CD14-positive monocyte (primary cell): ENCODE measurements at regions not wholly inside any gene's neighbourhood (a gene's known extent, or its start where the extent isn't known, plus 50 kb on each side); places are given as distances from the start of the nearest gene placed in this dataset.

Experiments used
- DNase-seq, 3 donors: peaks; one replicate each; pipeline ENCODE4 v3.0.0-alpha.2; 2011 to 2022
- H2AFZ ChIP-seq: 2 replicates; pipeline ENCODE4 v1.6.0; 2012; ENCODE audit warnings: mild to moderate bottlenecking, low read depth, low read length, inconsistent platforms; ENCODE audit not compliant: insufficient read depth, poor library complexity, severe bottlenecking
- H3K27ac ChIP-seq, 2 donors: 1 replicate in 1 of 2; 2 replicates in 1 of 2; pipeline ENCODE4 v1.5.1; 2012 to 2013; ENCODE audit warnings: low read length in 2 of 2, control low read depth in 1 of 2, inconsistent platforms in 1 of 2, low read depth in 1 of 2, mild to moderate bottlenecking in 1 of 2
- H3K27me3 ChIP-seq, 2 donors: one replicate each; pipeline versions ENCODE4 v1.6.0 to v1.6.1; 2011 to 2013; ENCODE audit warnings: low read length in 2 of 2; ENCODE audit not compliant: control insufficient read depth in 2 of 2, insufficient read depth in 2 of 2
- H3K36me3 ChIP-seq, 2 donors: replicated peaks in 1 of 2; 1 replicate in 1 of 2; 2 replicates in 1 of 2; pipeline versions ENCODE4 v1.5.1 to v1.6.1; 2012 to 2013; ENCODE audit warnings: low read length in 2 of 2, control low read depth in 1 of 2, inconsistent platforms in 1 of 2, mild to moderate bottlenecking in 1 of 2; ENCODE audit not compliant: insufficient read depth in 2 of 2, control insufficient read depth in 1 of 2
- H3K4me1 ChIP-seq, 2 donors: 1 replicate in 1 of 2; 2 replicates in 1 of 2; pipeline versions ENCODE4 v1.5.1 to v1.6.1; 2012 to 2013; ENCODE audit warnings: low read length in 2 of 2, control low read depth in 1 of 2, inconsistent platforms in 1 of 2, mild to moderate bottlenecking in 1 of 2, moderate library complexity in 1 of 2; ENCODE audit not compliant: insufficient read depth in 2 of 2, control insufficient read depth in 1 of 2
- H3K4me2 ChIP-seq: replicated peaks from 2 replicates; pipeline ENCODE3; 2012; ENCODE audit warnings: low read length, moderate library complexity, mild to moderate bottlenecking; ENCODE audit not compliant: poor library complexity, severe bottlenecking; ENCODE audit errors: extremely low read depth
- H3K4me3 ChIP-seq, 3 experiments: fragments of 200-600 bp in 1 of 3; sonication (generic) in 1 of 3; replicated peaks in 1 of 3; 1 replicate in 2 of 3; 2 replicates in 1 of 3; pipeline ENCODE4 v1.5.1; 2011 to 2013; ENCODE audit warnings: low read length in 3 of 3, mild to moderate bottlenecking in 3 of 3, control low read depth in 2 of 3, low read depth in 2 of 3, inconsistent platforms in 1 of 3, moderate library complexity in 1 of 3
- H3K79me2 ChIP-seq: 2 replicates; pipeline ENCODE4 v1.6.0; 2012; ENCODE audit warnings: mild to moderate bottlenecking, control low read depth, inconsistent platforms, low read length, moderate library complexity; ENCODE audit not compliant: insufficient read depth
- H3K9ac ChIP-seq: 2 replicates; pipeline ENCODE4 v1.6.0; 2017; ENCODE audit warnings: low read length, mild to moderate bottlenecking; ENCODE audit not compliant: insufficient read depth, poor library complexity, severe bottlenecking
- H3K9me3 ChIP-seq, 2 donors: replicated peaks in 1 of 2; 1 replicate in 1 of 2; 2 replicates in 1 of 2; pipeline versions ENCODE4 v1.5.1 to v1.6.1; 2012 to 2013; ENCODE audit warnings: low read length in 2 of 2, control low read depth in 1 of 2; ENCODE audit not compliant: control insufficient read depth in 1 of 2, insufficient read depth in 1 of 2
- H4K20me1 ChIP-seq: 2 replicates; pipeline ENCODE4 v1.6.0; 2012; ENCODE audit warnings: mild to moderate bottlenecking, low read length, control low read depth, moderate library complexity; ENCODE audit not compliant: insufficient read depth
- H3K27ac Mint-ChIP-seq, 7 donors: one replicate each; pipeline ENCODE4 v1.8.0; 2020; ENCODE audit warnings: mild to moderate bottlenecking in 7 of 7, mixed read lengths in 7 of 7, moderate library complexity in 6 of 7, inconsistent platforms in 2 of 7
- H3K27me3 Mint-ChIP-seq, 3 donors: one replicate each; pipeline ENCODE4 v1.8.0; 2021 to 2022; ENCODE audit warnings: low read depth in 3 of 3, mild to moderate bottlenecking in 3 of 3, mixed read lengths in 3 of 3, moderate library complexity in 3 of 3, inconsistent platforms in 1 of 3
- H3K36me3 Mint-ChIP-seq, 2 donors: one replicate each; pipeline ENCODE4 v1.8.0; 2020; ENCODE audit warnings: mixed read lengths in 2 of 2, inconsistent platforms in 1 of 2, mild to moderate bottlenecking in 1 of 2
- H3K4me1 Mint-ChIP-seq: one replicate; pipeline ENCODE4 v1.8.0; 2020; ENCODE audit warnings: mild to moderate bottlenecking, mixed read lengths
- H3K4me3 Mint-ChIP-seq, 2 donors: one replicate each; pipeline ENCODE4 v1.8.0; 2020; ENCODE audit warnings: mild to moderate bottlenecking in 2 of 2, mixed read lengths in 2 of 2, moderate library complexity in 1 of 2
- H3K9me3 Mint-ChIP-seq, 7 donors: one replicate each; pipeline ENCODE4 v1.8.0; 2020 to 2022; ENCODE audit warnings: mixed read lengths in 7 of 7, mild to moderate bottlenecking in 6 of 7, moderate library complexity in 6 of 7, inconsistent platforms in 2 of 7
- CTCF ChIP-seq: fragments of 200-600 bp; IDR thresholded peaks from one replicate; pipeline ENCODE4 v1.8.0; 2022; ENCODE audit warnings: antibody characterized with exemption, mild to moderate bottlenecking
- WGBS: methylation state at CpG from one replicate; pipeline ENCODE4 v1.1.5; 2013; ENCODE audit warnings: missing lambda C conversion rate; ENCODE audit not compliant: insufficient coverage; 5-methylcytosine and 5-hydroxymethylcytosine counted together
- intact Hi-C, 2 donors: fragments of 100-400 bp; cut with micrococcal nuclease; formaldehyde crosslinking; loops; one replicate each; pipeline versions ENCODE4 v1.15.0 to v1.15.1; 2023

GRCh38 chr7:67438198-67438882 lies 441.7 kb downstream of the TYW1 start:
- Mint-ChIP-seq H3K36me3 (no peaks in the 10 kb centered on the region), H3K4me3 (no peak overlapping the region), H3K27ac (no peak overlapping the region), H3K9me3 (peaks cover under 1 to 47% (median 25%) of the 10 kb centered on the region in 7 donors), H3K4me1 (no peaks in the 10 kb centered on the region), H3K27me3 (peaks cover 0 to 1% (median 1%) of the 10 kb centered on the region in 3 donors)
- H3K4me2 ChIP-seq, result no peak overlapping the region
- TF ChIP-seq CTCF, result no peak
- no peak overlapping the region for H3K9ac ChIP-seq
- no peak overlapping the region for H3K4me3 ChIP-seq
- no peak overlapping the region for H2AFZ ChIP-seq
- no peaks in the 10 kb centered on the region for H3K27me3 ChIP-seq
- H3K36me3 ChIP-seq, result no peaks in the 10 kb centered on the region
- no peak for DNase-seq
- no peaks in the 10 kb centered on the region for H3K79me2 ChIP-seq
- WGBS, result 83% methylated on average over 1 of the region's 7 CpGs
- peaks cover 6 to 24% of the 10 kb centered on the region in 2 donors for H3K9me3 ChIP-seq
- H4K20me1 ChIP-seq, result no peaks in the 10 kb centered on the region
- intact Hi-C loops, result no loop called here
- no peaks in the 10 kb centered on the region for H3K4me1 ChIP-seq
- no peak overlapping the region for H3K27ac ChIP-seq

DNA sequence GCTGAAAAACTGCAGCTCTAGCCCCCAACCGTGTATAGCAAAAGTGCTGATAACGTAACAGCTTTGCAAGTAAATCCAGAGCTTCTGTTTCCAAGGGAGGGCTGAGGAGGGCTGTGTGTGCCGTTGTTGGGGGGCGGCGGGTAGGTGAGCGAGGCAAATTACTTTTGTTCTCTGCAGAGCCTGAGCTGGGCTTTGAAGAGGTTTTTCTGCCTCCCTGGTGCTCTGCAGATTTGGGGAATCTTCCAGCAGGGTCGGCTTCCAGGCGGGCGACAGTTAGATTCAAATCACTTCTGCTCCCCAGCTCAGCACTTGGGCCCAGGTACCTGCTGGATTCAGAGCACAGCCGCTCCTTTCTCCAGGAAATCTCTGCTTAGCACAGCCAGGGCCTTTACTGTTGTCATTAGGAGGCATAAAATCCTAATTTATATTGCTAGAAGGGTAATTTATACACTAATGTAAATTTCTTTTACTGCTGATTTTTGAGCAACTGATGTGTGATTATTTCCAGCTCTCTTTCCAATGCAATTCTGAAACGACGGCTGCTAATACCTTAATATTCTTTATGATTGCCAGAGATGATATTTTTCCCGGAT lies 442.4 kb downstream of the TYW1 start:
- peaks cover 0 to 1% (median 1%) of the 10 kb centered on the region in 3 donors for H3K27me3 Mint-ChIP-seq
- WGBS, result 60% methylated on average over 2 of the region's 13 CpGs
- intact Hi-C loops, result no loop called here

More for the DNA sequence above, 442.4 kb downstream of the TYW1 start:
- Histone ChIP-seq H3K9ac (no peak overlapping the region), H4K20me1 (no peaks in the 10 kb centered on the region), H3K4me2 (no peak overlapping the region), H3K79me2 (no peaks in the 10 kb centered on the region), H2AFZ (no peak overlapping the region), H3K9me3 (peaks cover 0 to 19% of the 10 kb centered on the region in 2 donors), H3K36me3 (no peaks in the 10 kb centered on the region), H3K27ac (no peak overlapping the region), H3K4me1 (no peaks in the 10 kb centered on the region), H3K27me3 (no peaks in the 10 kb centered on the region), H3K4me3 (no peak overlapping the region)
- H3K27ac Mint-ChIP-seq, result no peak overlapping the region
- no peak for DNase-seq
- no peaks in the 10 kb centered on the region for H3K4me1 Mint-ChIP-seq
- H3K36me3 Mint-ChIP-seq, result no peaks in the 10 kb centered on the region
- H3K9me3 Mint-ChIP-seq, result peaks cover 0 to 40% (median 18%) of the 10 kb centered on the region in 7 donors
- TF ChIP-seq CTCF, result no peak
- no peak overlapping the region for H3K4me3 Mint-ChIP-seq
